ENCODE measurements at regions not wholly inside any gene's neighbourhood (a gene's known extent, or its start where the extent isn't known, plus 50 kb on each side); places are given as distances from the start of the nearest gene placed in this dataset.

GRCh38 chr6:106913111-106913510 lies 61.4 kb downstream of the CD24 start:
- Histone ChIP-seq H3K4me3 (ENCODE audit: low read depth in 1 of 3, low read length in 3 of 3) (no peak overlapping the region), H3K36me3 (ENCODE audit: control insufficient read depth in 4 of 4, insufficient read depth in 3 of 4, low read depth in 1 of 4, low read length in 3 of 4) (no peaks in the 10 kb centered on the region), H3K27me3 (ENCODE audit: control insufficient read depth in 4 of 4, insufficient read depth in 4 of 4, low read length in 3 of 4) (no peaks in the 10 kb centered on the region), H3K9me3 (ENCODE audit: control insufficient read depth in 4 of 4, low read length in 3 of 4) (no peaks in the 10 kb centered on the region), H3K27ac (ENCODE audit: low read depth in 1 of 2, low read length in 2 of 2) (no peak overlapping the region), H3K9ac (ENCODE audit: low read depth in 1 of 2, low read length in 2 of 2) (no peak overlapping the region), H3K4me1 (ENCODE audit: control insufficient read depth in 4 of 4, insufficient read depth in 4 of 4, low read length in 3 of 4) (no peaks in the 10 kb centered on the region)
- TF ChIP-seq RXRA (IDR thresholded peaks at IDR 0.05) (no peak), HNF4A (conservative IDR thresholded peaks at IDR 0.05) (no peak), ATF3 (IDR thresholded peaks at IDR 0.05) (no peak), FOXA1 (IDR thresholded peaks at IDR 0.05) (no peak), SP1 (IDR thresholded peaks at IDR 0.05) (no peak), ZBTB33 (IDR thresholded peaks at IDR 0.05) (no peak), GABPA (IDR thresholded peaks at IDR 0.05 in 1 of 2, conservative IDR thresholded peaks at IDR 0.05 in 1 of 2) (no peak), TAF1 (conservative IDR thresholded peaks at IDR 0.05) (no peak), HNF4G (IDR thresholded peaks at IDR 0.05) (no peak), CTCF (IDR thresholded peaks at IDR 0.05; ENCODE audit: low read depth, low read length, missing input control) (no peak), JUND (IDR thresholded peaks at IDR 0.05) (no peak), REST (IDR thresholded peaks at IDR 0.05) (no peak), MAX (IDR thresholded peaks at IDR 0.05) (no peak), RAD21 (IDR thresholded peaks at IDR 0.05) (no peak), NR2F2 (IDR thresholded peaks at IDR 0.05) (no peak), EGR1 (IDR thresholded peaks at IDR 0.05; ENCODE audit: low read depth in 2 of 2) (no peak), YY1 (IDR thresholded peaks at IDR 0.05) (no peak), FOXA2 (IDR thresholded peaks at IDR 0.05) (no peak)
- no peak for DNase-seq (ENCODE audit: low spot score)

DNA sequence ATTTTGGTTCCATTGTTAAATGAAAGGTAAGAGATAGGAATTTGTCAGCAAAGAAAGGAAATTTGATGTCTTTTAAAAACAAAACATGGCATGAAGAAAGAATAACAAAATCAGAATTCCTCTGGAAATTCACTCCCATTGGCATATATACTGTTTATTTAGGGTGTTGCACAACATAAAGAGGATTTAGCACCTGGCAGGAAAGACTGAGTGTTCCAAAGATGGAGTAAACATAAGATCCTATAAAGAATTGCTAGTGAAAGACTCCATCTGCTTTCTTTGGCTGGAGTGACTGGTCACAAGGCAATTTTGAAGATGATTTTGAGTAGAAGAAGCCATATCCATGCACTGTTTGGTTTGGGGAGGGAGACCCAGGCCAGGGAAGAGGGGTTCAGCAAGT lies 62.4 kb downstream of the CD24 start:
- no peak for DNase-seq (ENCODE audit: low spot score)

More for the DNA sequence above, 62.4 kb downstream of the CD24 start:
- no peaks in the 10 kb centered on the region for H3K27me3 ChIP-seq (ENCODE audit: control insufficient read depth in 4 of 4, insufficient read depth in 4 of 4, low read length in 3 of 4)
- H3K27ac ChIP-seq (ENCODE audit: low read depth in 1 of 2, low read length in 2 of 2), result no peak overlapping the region
- H3K9ac ChIP-seq (ENCODE audit: low read depth in 1 of 2, low read length in 2 of 2), result no peak overlapping the region
- H3K36me3 ChIP-seq (ENCODE audit: control insufficient read depth in 4 of 4, insufficient read depth in 3 of 4, low read depth in 1 of 4, low read length in 3 of 4), result no peaks in the 10 kb centered on the region
- H3K4me1 ChIP-seq (ENCODE audit: control insufficient read depth in 4 of 4, insufficient read depth in 4 of 4, low read length in 3 of 4), result no peaks in the 10 kb centered on the region
- no peak for TF ChIP-seq ATF3 (IDR thresholded peaks at IDR 0.05)
- H3K9me3 ChIP-seq (ENCODE audit: control insufficient read depth in 4 of 4, low read length in 3 of 4), result no peaks in the 10 kb centered on the region
- H3K4me3 ChIP-seq (ENCODE audit: low read depth in 1 of 3, low read length in 3 of 3), result no peak overlapping the region
